ENCODE measurements at regions not wholly inside any gene's neighbourhood (a gene's known extent, or its start where the extent isn't known, plus 50 kb on each side); places are given as distances from the start of the nearest gene placed in this dataset.

DNA sequence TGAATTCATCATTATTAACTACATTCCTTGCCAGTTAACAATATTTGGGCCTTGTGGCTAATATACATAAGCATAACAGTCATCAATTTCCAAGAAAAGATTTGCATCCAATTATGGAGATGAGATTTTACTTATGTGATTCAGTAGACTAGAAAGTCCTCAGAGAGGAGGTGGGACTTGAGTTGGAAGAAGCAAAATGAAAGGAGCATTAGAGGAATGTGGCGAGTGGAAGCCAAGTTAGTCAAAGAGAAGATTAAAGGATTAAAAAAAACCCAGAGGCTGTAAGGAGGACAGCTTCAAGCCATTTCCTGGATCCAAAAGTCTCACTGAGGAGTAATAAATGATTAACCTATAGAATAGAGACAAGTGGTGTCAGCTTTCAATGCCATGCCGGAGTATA, 1099.4 kb upstream of the IGFBP7 start:
- Mint-ChIP-seq H3K4me1 (peaks cover 21% of the 10 kb centered on the region), H3K36me3 (ENCODE audit: low read depth) (peaks cover 3% of the 10 kb centered on the region; the same call in 1 of the 3 replicates), H3K27me3 (ENCODE audit: insufficient read depth, low read depth, poor library complexity) (no peaks in the 10 kb centered on the region), H3K4me3 (no peak overlapping the region), H3K9me3 (no peaks in the 10 kb centered on the region), H3K27ac (no peak overlapping the region)
- Histone ChIP-seq H3F3A (replicated peaks; ENCODE audit: low read depth) (no peaks in the 10 kb centered on the region), H3K27me3 (ENCODE audit: insufficient read depth) (no peaks in the 10 kb centered on the region), H3K4me3 (no peak overlapping the region), H3K79me2 (replicated peaks; ENCODE audit: insufficient read depth) (no peaks in the 10 kb centered on the region), H2AFZ (no peak overlapping the region), H3K9me2 (ENCODE audit: insufficient read depth) (peaks cover 14% of the 10 kb centered on the region; the same call in 1 of the 2 replicates), H3K36me3 (ENCODE audit: insufficient read depth) (no peaks in the 10 kb centered on the region), H4K20me1 (replicated peaks; ENCODE audit: insufficient read depth) (no peaks in the 10 kb centered on the region), H3K4me1 (ENCODE audit: insufficient read depth) (0 out of 2 replicates have a peak, but pooled peaks cover 5% of the 10 kb centered on the region), H3K4me2 (no peak overlapping the region), H3K27ac (ENCODE audit: low read depth) (no peak overlapping the region)
- TF ChIP-seq EZH2 (IDR thresholded peaks at IDR 0.05; ENCODE audit: low read depth, unreplicated experiment) (no peak), NANOG (IDR thresholded peaks at IDR 0.05; ENCODE audit: borderline replicate concordance) (no peak), ZNF331 (CRISPR knock-in tag; IDR thresholded peaks at IDR 0.05; ENCODE audit: low read depth) (no peak), POLR2AphosphoS5 (IDR thresholded peaks at IDR 0.05; ENCODE audit: low read depth) (no peak), CREB1 (CRISPR knock-in tag; IDR thresholded peaks at IDR 0.05; ENCODE audit: low read depth) (no peak), ZNF114 (CRISPR knock-in tag; IDR thresholded peaks at IDR 0.05) (no peak), STAT1 (IDR thresholded peaks at IDR 0.05; ENCODE audit: unreplicated experiment) (no peak), JUNB (IDR thresholded peaks at IDR 0.05; ENCODE audit: unreplicated experiment) (no peak), EZH2phosphoT487 (IDR thresholded peaks at IDR 0.05; ENCODE audit: unreplicated experiment) (no peak)
- TF ChIP-seq, protein P1, sequence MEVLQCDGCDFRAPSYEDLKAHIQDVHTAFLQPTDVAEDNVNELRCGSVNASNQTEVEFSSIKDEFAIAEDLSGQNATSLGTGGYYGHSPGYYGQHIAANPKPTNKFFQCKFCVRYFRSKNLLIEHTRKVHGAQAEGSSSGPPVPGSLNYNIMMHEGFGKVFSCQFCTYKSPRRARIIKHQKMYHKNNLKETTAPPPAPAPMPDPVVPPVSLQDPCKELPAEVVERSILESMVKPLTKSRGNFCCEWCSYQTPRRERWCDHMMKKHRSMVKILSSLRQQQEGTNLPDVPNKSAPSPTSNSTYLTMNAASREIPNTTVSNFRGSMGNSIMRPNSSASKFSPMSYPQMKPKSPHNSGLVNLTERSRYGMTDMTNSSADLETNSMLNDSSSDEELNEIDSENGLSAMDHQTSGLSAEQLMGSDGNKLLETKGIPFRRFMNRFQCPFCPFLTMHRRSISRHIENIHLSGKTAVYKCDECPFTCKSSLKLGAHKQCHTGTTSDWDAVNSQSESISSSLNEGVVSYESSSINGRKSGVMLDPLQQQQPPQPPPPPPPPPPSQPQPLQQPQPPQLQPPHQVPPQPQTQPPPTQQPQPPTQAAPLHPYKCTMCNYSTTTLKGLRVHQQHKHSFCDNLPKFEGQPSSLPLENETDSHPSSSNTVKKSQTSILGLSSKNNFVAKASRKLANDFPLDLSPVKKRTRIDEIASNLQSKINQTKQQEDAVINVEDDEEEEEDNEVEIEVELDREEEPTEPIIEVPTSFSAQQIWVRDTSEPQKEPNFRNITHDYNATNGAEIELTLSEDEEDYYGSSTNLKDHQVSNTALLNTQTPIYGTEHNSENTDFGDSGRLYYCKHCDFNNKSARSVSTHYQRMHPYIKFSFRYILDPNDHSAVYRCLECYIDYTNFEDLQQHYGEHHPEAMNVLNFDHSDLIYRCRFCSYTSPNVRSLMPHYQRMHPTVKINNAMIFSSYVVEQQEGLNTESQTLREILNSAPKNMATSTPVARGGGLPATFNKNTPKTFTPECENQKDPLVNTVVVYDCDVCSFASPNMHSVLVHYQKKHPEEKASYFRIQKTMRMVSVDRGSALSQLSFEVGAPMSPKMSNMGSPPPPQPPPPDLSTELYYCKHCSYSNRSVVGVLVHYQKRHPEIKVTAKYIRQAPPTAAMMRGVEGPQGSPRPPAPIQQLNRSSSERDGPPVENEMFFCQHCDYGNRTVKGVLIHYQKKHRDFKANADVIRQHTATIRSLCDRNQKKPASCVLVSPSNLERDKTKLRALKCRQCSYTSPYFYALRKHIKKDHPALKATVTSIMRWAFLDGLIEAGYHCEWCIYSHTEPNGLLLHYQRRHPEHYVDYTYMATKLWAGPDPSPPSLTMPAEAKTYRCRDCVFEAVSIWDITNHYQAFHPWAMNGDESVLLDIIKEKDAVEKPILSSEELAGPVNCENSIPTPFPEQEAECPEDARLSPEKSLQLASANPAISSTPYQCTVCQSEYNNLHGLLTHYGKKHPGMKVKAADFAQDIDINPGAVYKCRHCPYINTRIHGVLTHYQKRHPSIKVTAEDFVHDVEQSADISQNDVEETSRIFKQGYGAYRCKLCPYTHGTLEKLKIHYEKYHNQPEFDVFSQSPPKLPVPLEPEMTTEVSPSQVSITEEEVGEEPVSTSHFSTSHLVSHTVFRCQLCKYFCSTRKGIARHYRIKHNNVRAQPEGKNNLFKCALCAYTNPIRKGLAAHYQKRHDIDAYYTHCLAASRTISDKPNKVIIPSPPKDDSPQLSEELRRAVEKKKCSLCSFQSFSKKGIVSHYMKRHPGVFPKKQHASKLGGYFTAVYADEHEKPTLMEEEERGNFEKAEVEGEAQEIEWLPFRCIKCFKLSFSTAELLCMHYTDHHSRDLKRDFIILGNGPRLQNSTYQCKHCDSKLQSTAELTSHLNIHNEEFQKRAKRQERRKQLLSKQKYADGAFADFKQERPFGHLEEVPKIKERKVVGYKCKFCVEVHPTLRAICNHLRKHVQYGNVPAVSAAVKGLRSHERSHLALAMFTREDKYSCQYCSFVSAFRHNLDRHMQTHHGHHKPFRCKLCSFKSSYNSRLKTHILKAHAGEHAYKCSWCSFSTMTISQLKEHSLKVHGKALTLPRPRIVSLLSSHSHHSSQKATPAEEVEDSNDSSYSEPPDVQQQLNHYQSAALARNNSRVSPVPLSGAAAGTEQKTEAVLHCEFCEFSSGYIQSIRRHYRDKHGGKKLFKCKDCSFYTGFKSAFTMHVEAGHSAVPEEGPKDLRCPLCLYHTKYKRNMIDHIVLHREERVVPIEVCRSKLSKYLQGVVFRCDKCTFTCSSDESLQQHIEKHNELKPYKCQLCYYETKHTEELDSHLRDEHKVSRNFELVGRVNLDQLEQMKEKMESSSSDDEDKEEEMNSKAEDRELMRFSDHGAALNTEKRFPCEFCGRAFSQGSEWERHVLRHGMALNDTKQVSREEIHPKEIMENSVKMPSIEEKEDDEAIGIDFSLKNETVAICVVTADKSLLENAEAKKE (CRISPR knock-in tag; IDR thresholded peaks at IDR 0.05) = no peak
- TF ChIP-seq, protein P2, sequence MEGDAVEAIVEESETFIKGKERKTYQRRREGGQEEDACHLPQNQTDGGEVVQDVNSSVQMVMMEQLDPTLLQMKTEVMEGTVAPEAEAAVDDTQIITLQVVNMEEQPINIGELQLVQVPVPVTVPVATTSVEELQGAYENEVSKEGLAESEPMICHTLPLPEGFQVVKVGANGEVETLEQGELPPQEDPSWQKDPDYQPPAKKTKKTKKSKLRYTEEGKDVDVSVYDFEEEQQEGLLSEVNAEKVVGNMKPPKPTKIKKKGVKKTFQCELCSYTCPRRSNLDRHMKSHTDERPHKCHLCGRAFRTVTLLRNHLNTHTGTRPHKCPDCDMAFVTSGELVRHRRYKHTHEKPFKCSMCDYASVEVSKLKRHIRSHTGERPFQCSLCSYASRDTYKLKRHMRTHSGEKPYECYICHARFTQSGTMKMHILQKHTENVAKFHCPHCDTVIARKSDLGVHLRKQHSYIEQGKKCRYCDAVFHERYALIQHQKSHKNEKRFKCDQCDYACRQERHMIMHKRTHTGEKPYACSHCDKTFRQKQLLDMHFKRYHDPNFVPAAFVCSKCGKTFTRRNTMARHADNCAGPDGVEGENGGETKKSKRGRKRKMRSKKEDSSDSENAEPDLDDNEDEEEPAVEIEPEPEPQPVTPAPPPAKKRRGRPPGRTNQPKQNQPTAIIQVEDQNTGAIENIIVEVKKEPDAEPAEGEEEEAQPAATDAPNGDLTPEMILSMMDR (conservative IDR thresholded peaks at IDR 0.05; ENCODE audit: low read depth in 2 of 2) = no peak
- TF ChIP-seq, protein P3, sequence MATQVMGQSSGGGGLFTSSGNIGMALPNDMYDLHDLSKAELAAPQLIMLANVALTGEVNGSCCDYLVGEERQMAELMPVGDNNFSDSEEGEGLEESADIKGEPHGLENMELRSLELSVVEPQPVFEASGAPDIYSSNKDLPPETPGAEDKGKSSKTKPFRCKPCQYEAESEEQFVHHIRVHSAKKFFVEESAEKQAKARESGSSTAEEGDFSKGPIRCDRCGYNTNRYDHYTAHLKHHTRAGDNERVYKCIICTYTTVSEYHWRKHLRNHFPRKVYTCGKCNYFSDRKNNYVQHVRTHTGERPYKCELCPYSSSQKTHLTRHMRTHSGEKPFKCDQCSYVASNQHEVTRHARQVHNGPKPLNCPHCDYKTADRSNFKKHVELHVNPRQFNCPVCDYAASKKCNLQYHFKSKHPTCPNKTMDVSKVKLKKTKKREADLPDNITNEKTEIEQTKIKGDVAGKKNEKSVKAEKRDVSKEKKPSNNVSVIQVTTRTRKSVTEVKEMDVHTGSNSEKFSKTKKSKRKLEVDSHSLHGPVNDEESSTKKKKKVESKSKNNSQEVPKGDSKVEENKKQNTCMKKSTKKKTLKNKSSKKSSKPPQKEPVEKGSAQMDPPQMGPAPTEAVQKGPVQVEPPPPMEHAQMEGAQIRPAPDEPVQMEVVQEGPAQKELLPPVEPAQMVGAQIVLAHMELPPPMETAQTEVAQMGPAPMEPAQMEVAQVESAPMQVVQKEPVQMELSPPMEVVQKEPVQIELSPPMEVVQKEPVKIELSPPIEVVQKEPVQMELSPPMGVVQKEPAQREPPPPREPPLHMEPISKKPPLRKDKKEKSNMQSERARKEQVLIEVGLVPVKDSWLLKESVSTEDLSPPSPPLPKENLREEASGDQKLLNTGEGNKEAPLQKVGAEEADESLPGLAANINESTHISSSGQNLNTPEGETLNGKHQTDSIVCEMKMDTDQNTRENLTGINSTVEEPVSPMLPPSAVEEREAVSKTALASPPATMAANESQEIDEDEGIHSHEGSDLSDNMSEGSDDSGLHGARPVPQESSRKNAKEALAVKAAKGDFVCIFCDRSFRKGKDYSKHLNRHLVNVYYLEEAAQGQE (IDR thresholded peaks at IDR 0.05; ENCODE audit: unreplicated experiment) = no peak
- TF ChIP-seq, protein P4, sequence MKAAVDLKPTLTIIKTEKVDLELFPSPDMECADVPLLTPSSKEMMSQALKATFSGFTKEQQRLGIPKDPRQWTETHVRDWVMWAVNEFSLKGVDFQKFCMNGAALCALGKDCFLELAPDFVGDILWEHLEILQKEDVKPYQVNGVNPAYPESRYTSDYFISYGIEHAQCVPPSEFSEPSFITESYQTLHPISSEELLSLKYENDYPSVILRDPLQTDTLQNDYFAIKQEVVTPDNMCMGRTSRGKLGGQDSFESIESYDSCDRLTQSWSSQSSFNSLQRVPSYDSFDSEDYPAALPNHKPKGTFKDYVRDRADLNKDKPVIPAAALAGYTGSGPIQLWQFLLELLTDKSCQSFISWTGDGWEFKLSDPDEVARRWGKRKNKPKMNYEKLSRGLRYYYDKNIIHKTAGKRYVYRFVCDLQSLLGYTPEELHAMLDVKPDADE (IDR thresholded peaks at IDR 0.05) = no peak
- DNase-seq (ENCODE audit: low spot score) (no peak), ATAC-seq (no peak)

Measured in GM23338 (cell line).